Endothelial cell of umbilical vein (primary cell): ENCODE measurements at regions not wholly inside any gene's neighbourhood (a gene's known extent, or its start where the extent isn't known, plus 50 kb on each side); places are given as distances from the start of the nearest gene placed in this dataset.

Experiments used
- BruUV-seq: library from RNA; stranded (reverse); fragments of 400-500 nt; replicated peaks from 2 replicates; lab custom pipeline; 2021; lab: Mats Ljungman, UMichigan
- CTCF ChIA-PET: fragments of 300-600, 350-600 bp; sonication (Branson Sonifier 250); formaldehyde crosslinking; loops from one replicate; lab custom pipeline; 2021; ENCODE audit warnings: antibody characterized with exemption, inconsistent platforms; lab: Charles Lee
- POLR2A ChIA-PET: fragments of 300-600, 350-600 bp; sonication (Branson Sonifier 250); formaldehyde crosslinking; loops from one replicate; lab custom pipeline; 2021; ENCODE audit warnings: antibody characterized with exemption, inconsistent platforms; lab: Charles Lee
- DNase-seq: peaks from one replicate; pipeline ENCODE4 v3.0.0-alpha.2; 2011; ENCODE audit warnings: low read depth, low spot score
- FAIRE-seq: peaks from 2 replicates; lab custom pipeline; 2011; peaks lifted over from hg19 to GRCh38; lab: Jason Lieb, UNC
- H2AFZ ChIP-seq: 2 replicates; pipeline ENCODE4 v1.6.0; 2012; ENCODE audit warnings: low read depth, low read length, control low read depth, inconsistent platforms
- H3K27ac ChIP-seq: 2 replicates; pipeline ENCODE4 v1.5.1; 2011; ENCODE audit warnings: low read depth, mild to moderate bottlenecking, control low read depth, low read length, moderate library complexity; ENCODE audit not compliant: insufficient read depth
- H3K27me3 ChIP-seq, 2 experiments: 2 replicates each; pipeline versions ENCODE4 v1.6.0 to v1.6.1; 2011; ENCODE audit warnings: low read length in 2 of 2, mixed read lengths in 1 of 2; ENCODE audit not compliant: control insufficient read depth in 2 of 2, insufficient read depth in 2 of 2
- H3K36me3 ChIP-seq, 2 experiments: 2 replicates in 1 of 2; 3 replicates in 1 of 2; pipeline ENCODE4 v1.5.1; 2011; ENCODE audit warnings: low read length in 2 of 2, mild to moderate bottlenecking in 1 of 2, moderate library complexity in 1 of 2; ENCODE audit not compliant: control insufficient read depth in 2 of 2, insufficient read depth in 2 of 2; ENCODE audit errors: extremely low read depth in 1 of 2
- H3K4me1 ChIP-seq: 3 replicates; pipeline ENCODE4 v1.5.1; 2011; ENCODE audit warnings: mild to moderate bottlenecking, low read length; ENCODE audit not compliant: control insufficient read depth, insufficient read depth; ENCODE audit errors: extremely low read depth
- H3K4me2 ChIP-seq: 2 replicates; pipeline ENCODE4 v1.6.1; 2011; ENCODE audit warnings: low read length, control low read depth, mixed read lengths; ENCODE audit not compliant: insufficient read depth
- H3K4me3 ChIP-seq, 3 experiments: fragments of 200-600 bp in 1 of 3; sonication (generic), shearing (Covaris generic) in 1 of 3; replicated peaks in 1 of 3; 2 replicates each; pipeline ENCODE4 v1.5.1; 2011 to 2016; ENCODE audit warnings: control low read depth in 3 of 3, low read length in 3 of 3, mild to moderate bottlenecking in 2 of 3, inconsistent platforms in 1 of 3, low read depth in 1 of 3, moderate library complexity in 1 of 3; ENCODE audit not compliant: insufficient read depth in 1 of 3
- H3K79me2 ChIP-seq: 2 replicates; pipeline ENCODE4 v1.6.0; 2012; ENCODE audit warnings: low read length, inconsistent platforms; ENCODE audit not compliant: control insufficient read depth, insufficient read depth
- H3K9ac ChIP-seq: replicated peaks from 2 replicates; pipeline ENCODE3; 2011; ENCODE audit warnings: low read length, control low read depth; ENCODE audit not compliant: insufficient read depth; ENCODE audit errors: extremely low read depth
- H3K9me1 ChIP-seq: replicated peaks from 3 replicates; pipeline ENCODE4 v1.6.0; 2011; ENCODE audit warnings: mild to moderate bottlenecking, low read length; ENCODE audit not compliant: control insufficient read depth, insufficient read depth; ENCODE audit errors: extremely low read depth
- H3K9me3 ChIP-seq: replicated peaks from 2 replicates; pipeline ENCODE4 v1.5.1; 2012; ENCODE audit warnings: low read length, inconsistent platforms; ENCODE audit not compliant: control insufficient read depth, insufficient read depth
- H4K20me1 ChIP-seq: replicated peaks from 2 replicates; pipeline ENCODE3; 2011; ENCODE audit warnings: mild to moderate bottlenecking, low read length; ENCODE audit not compliant: control insufficient read depth, insufficient read depth; ENCODE audit errors: extremely low read depth
- FOS ChIP-seq: IDR thresholded peaks from 2 replicates; pipeline ENCODE4 v1.6.1; 2011; ENCODE audit warnings: mild to moderate bottlenecking, low read length, moderate library complexity, borderline replicate concordance; ENCODE audit not compliant: insufficient read depth
- GATA2 ChIP-seq: IDR thresholded peaks from 2 replicates; pipeline ENCODE4 v1.7.0; 2011; ENCODE audit warnings: low read depth, mild to moderate bottlenecking, moderate library complexity, mixed read lengths, low read length; ENCODE audit not compliant: insufficient read length, insufficient read depth
- JUN ChIP-seq: IDR thresholded peaks from 2 replicates; pipeline ENCODE4 v1.6.1; 2011; ENCODE audit warnings: borderline replicate concordance, low read depth; ENCODE audit not compliant: insufficient read length, insufficient read depth
- MYC ChIP-seq: IDR thresholded peaks from one replicate; pipeline ENCODE4 v1.6.1; 2011; ENCODE audit warnings: mild to moderate bottlenecking, low read depth, low read length
- POLR2A ChIP-seq: IDR thresholded peaks from 2 replicates; pipeline ENCODE4 v1.6.1; 2012; ENCODE audit warnings: low read depth, mild to moderate bottlenecking, control low read depth, low read length
- dilution Hi-C: fragments of 300-500 bp; cut with MboI; formaldehyde crosslinking; loops from one replicate; pipeline ENCODE4 v1.15.0; 2019; ENCODE audit warnings: low sequenced_read_pairs; ENCODE audit not compliant: extremely low pct_ligation_motif_present
- intact Hi-C: fragments of 100-400 bp; cut with micrococcal nuclease; formaldehyde crosslinking; loops from one replicate; pipeline ENCODE4 v1.10.0; 2022
- TF ChIP-seq, protein P1 (sequence below), 2 donors: IDR thresholded peaks; 1 replicate in 1 of 2; 2 replicates in 1 of 2; pipeline ENCODE4 v1.5.1; 2011; ENCODE audit warnings: low read length in 2 of 2, mild to moderate bottlenecking in 2 of 2, moderate library complexity in 2 of 2, control low read depth in 1 of 2, inconsistent platforms in 1 of 2, low read depth in 1 of 2; ENCODE audit not compliant: insufficient read depth in 1 of 2; ENCODE audit errors: extremely low read depth in 1 of 2
- TF ChIP-seq, protein P2 (sequence below): IDR thresholded peaks from 2 replicates; pipeline ENCODE4 v1.6.1; 2011; ENCODE audit not compliant: insufficient read depth, insufficient read length

DNA sequence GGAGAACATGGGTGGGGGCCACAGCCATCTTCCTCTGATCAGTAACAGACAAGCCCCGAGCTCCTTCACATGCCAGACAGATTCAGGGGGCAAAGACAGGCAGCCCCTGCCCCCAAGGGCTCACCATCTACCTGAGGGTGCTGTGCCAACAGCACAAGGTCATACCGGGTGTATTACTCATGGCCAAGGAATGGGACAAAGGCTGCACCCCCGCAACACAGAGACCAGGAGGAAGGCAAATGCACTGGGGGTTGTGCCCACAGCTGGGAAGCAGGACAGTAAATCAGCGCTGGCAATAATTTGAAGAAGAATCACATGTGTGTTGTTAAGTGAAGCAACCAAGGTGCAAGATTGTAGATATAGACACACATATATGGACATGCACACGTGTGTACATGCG, 137.1 kb downstream of the C16orf95 start:
- CTCF ChIA-PET: interaction anchor here (1.1 to 1.4 kb wide), 4 partner anchors 23 to 249 kb away, joined by 3 to 7 read pairs (median 4); no protein-coding TSS in a partner anchor

DNA sequence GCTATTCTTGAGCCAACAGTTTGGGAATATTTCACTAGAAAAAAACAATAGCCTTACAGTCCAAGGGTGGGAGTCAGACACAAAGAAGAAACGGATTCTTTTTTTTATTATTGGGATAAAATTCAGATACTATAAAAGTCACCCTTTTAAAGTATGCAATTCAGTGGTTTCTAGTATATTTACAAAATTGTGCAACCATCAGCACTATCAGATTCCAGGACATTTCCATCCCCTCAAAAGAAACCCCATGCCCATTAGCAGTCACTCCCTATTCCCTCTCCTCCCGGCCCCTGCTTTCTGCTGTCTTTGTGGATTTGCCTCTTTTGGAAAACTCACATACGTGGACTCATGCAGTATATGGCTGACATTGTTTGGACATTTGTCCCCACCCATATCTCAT, 134.4 kb downstream of the C16orf95 start:
- H3K4me2 ChIP-seq: no peak overlapping the region
- no peak overlapping the region for H3K27ac ChIP-seq
- H4K20me1 ChIP-seq: no peaks in the 10 kb centered on the region
- TF ChIP-seq GATA2 (no peak), POLR2A (no peak), JUN (no peak), MYC (no peak)
- TF ChIP-seq, protein P1, sequence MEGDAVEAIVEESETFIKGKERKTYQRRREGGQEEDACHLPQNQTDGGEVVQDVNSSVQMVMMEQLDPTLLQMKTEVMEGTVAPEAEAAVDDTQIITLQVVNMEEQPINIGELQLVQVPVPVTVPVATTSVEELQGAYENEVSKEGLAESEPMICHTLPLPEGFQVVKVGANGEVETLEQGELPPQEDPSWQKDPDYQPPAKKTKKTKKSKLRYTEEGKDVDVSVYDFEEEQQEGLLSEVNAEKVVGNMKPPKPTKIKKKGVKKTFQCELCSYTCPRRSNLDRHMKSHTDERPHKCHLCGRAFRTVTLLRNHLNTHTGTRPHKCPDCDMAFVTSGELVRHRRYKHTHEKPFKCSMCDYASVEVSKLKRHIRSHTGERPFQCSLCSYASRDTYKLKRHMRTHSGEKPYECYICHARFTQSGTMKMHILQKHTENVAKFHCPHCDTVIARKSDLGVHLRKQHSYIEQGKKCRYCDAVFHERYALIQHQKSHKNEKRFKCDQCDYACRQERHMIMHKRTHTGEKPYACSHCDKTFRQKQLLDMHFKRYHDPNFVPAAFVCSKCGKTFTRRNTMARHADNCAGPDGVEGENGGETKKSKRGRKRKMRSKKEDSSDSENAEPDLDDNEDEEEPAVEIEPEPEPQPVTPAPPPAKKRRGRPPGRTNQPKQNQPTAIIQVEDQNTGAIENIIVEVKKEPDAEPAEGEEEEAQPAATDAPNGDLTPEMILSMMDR (IDR thresholded peaks at IDR 0.05; ENCODE audit: extremely low read depth in 1 of 2, insufficient read depth in 1 of 2, low read depth in 1 of 2, low read length in 2 of 2): no peak
- TF ChIP-seq, protein P2, sequence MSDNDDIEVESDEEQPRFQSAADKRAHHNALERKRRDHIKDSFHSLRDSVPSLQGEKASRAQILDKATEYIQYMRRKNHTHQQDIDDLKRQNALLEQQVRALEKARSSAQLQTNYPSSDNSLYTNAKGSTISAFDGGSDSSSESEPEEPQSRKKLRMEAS: no peak
- intact Hi-C loops: no loop called here
- H3K9me3 ChIP-seq: no peaks in the 10 kb centered on the region
- dilution Hi-C loops: no loop called here
- peaks cover 31% of the 10 kb centered on the region for H3K4me1 ChIP-seq
- BruUV-seq: no TSS peak
- no peak overlapping the region for H3K9ac ChIP-seq
- DNase-seq: no peak
- H3K79me2 ChIP-seq: no peaks in the 10 kb centered on the region
- H3K9me1 ChIP-seq: no peaks in the 10 kb centered on the region
- FAIRE-seq: peak; percentile 40
- no peaks in the 10 kb centered on the region for H3K27me3 ChIP-seq
- ChIA-PET POLR2A (no interaction called here), CTCF (no interaction called here)
- H3K36me3 ChIP-seq: no peaks in the 10 kb centered on the region
- no peak overlapping the region for H3K4me3 ChIP-seq
- H2AFZ ChIP-seq: no peak overlapping the region

More for the DNA sequence above, 137.1 kb downstream of the C16orf95 start:
- POLR2A ChIA-PET: no interaction called here
- Histone ChIP-seq H3K9ac (no peak overlapping the region), H3K36me3 (no peaks in the 10 kb centered on the region), H3K9me3 (no peaks in the 10 kb centered on the region), H3K4me3 (no peak overlapping the region), H2AFZ (no peak overlapping the region), H4K20me1 (no peaks in the 10 kb centered on the region), H3K9me1 (no peaks in the 10 kb centered on the region), H3K4me2 (no peak overlapping the region), H3K27ac (no peak overlapping the region), H3K4me1 (peaks cover 24% of the 10 kb centered on the region), H3K27me3 (no peaks in the 10 kb centered on the region), H3K79me2 (no peaks in the 10 kb centered on the region)
- TF ChIP-seq JUN (no peak), GATA2 (no peak), FOS (no peak)
- TF ChIP-seq, protein P1 (IDR thresholded peaks at IDR 0.05; ENCODE audit: extremely low read depth in 1 of 2, insufficient read depth in 1 of 2, low read depth in 1 of 2, low read length in 2 of 2): no peak
- FAIRE-seq (peak; percentile 70), DNase-seq (no peak)
- no TSS peak for BruUV-seq
- intact Hi-C loops (no loop called here), dilution Hi-C loops (no loop called here)
